SK-N-SH (cell line): ENCODE measurements at regions not wholly inside any gene's neighbourhood (a gene's known extent, or its start where the extent isn't known, plus 50 kb on each side); places are given as distances from the start of the nearest gene placed in this dataset.

Experiments
- CTCF ChIA-PET: fragments of 300-600, 350-600 bp; formaldehyde crosslinking; extraction: SDS; loops from one replicate; lab custom pipeline; 2021; lab: Yijun Ruan, JAX
- POLR2A ChIA-PET: fragments of 350-600 bp; sonication (Branson Sonifier 250); formaldehyde crosslinking; extraction: SDS; loops from one replicate; lab custom pipeline; 2020; ENCODE audit warnings: antibody characterized with exemption, inconsistent platforms; lab: Yijun Ruan, JAX
- DNase-seq: peaks from one replicate; pipeline ENCODE4 v3.0.0; 2012
- H2AFZ ChIP-seq: fragments of 200-600 bp; sonication (generic); 2 replicates; pipeline ENCODE4 v1.8.1; 2016; ENCODE audit warnings: antibody characterized with exemption, mild to moderate bottlenecking, low read depth
- H3F3A ChIP-seq: fragments of 200-600 bp; sonication (generic); replicated peaks from 2 replicates; pipeline ENCODE3; 2016; ENCODE audit warnings: antibody characterized with exemption, mild to moderate bottlenecking; ENCODE audit not compliant: insufficient read depth
- H3K27ac ChIP-seq, 2 experiments: fragments of 200-500 bp in 1 of 2; fragments of 200-600 bp in 1 of 2; sonication (Bioruptor generic) in 1 of 2; sonication (generic), shearing (Covaris generic) in 1 of 2; 2 replicates each; pipeline versions ENCODE4 v1.5.1 to v1.6.1; 2014 to 2016; ENCODE audit warnings: low read depth in 2 of 2, inconsistent platforms in 1 of 2, low read length in 1 of 2, mild to moderate bottlenecking in 1 of 2, mixed read lengths in 1 of 2
- H3K27me3 ChIP-seq: fragments of 200-600 bp; sonication (generic), shearing (Covaris generic); 2 replicates; pipeline ENCODE4 v1.6.1; 2016; ENCODE audit warnings: mixed run types; ENCODE audit not compliant: insufficient read depth
- H3K36me3 ChIP-seq, 2 experiments: fragments of 200-500 bp in 1 of 2; fragments of 200-600 bp in 1 of 2; sonication (Bioruptor generic) in 1 of 2; sonication (generic) in 1 of 2; replicated peaks in 1 of 2; 2 replicates each; pipeline versions ENCODE3 to v1.5.1; 2014 to 2016; ENCODE audit warnings: low read length in 1 of 2, mild to moderate bottlenecking in 1 of 2; ENCODE audit not compliant: insufficient read depth in 2 of 2, control insufficient read depth in 1 of 2
- H3K4me1 ChIP-seq, 2 experiments: fragments of 200-500 bp in 1 of 2; fragments of 200-600 bp in 1 of 2; sonication (Bioruptor generic) in 1 of 2; sonication (generic), shearing (Covaris generic) in 1 of 2; 2 replicates each; pipeline versions ENCODE4 v1.5.1 to v1.6.1; 2014 to 2016; ENCODE audit warnings: low read depth in 1 of 2, low read length in 1 of 2, mixed run types in 1 of 2; ENCODE audit not compliant: insufficient read depth in 2 of 2, control insufficient read depth in 1 of 2
- H3K4me2 ChIP-seq: fragments of 200-600 bp; sonication (generic), shearing (Covaris generic); 2 replicates; pipeline ENCODE4 v1.6.1; 2017; ENCODE audit warnings: mixed run types
- H3K4me3 ChIP-seq, 2 experiments: fragments of 200-500 bp in 1 of 2; fragments of 200-600 bp in 1 of 2; sonication (Bioruptor generic) in 1 of 2; sonication (generic), shearing (Covaris generic) in 1 of 2; 2 replicates each; pipeline versions ENCODE4 v1.5.1 to v1.8.1; 2014 to 2016; ENCODE audit warnings: low read depth in 2 of 2, inconsistent platforms in 1 of 2, low read length in 1 of 2, mild to moderate bottlenecking in 1 of 2, mixed read lengths in 1 of 2, moderate library complexity in 1 of 2
- H3K79me2 ChIP-seq: fragments of 200-600 bp; sonication (generic); 2 replicates; pipeline ENCODE4 v1.8.1; 2017; ENCODE audit warnings: mild to moderate bottlenecking; ENCODE audit not compliant: insufficient read depth
- H3K9ac ChIP-seq: fragments of 200-600 bp; sonication (generic); 2 replicates; pipeline ENCODE4 v1.6.1; 2017; ENCODE audit warnings: mixed run types
- H3K9me2 ChIP-seq: fragments of 200-600 bp; sonication (generic); 2 replicates; pipeline ENCODE4 v1.6.1; 2017; ENCODE audit warnings: mixed run types
- H3K9me3 ChIP-seq: fragments of 200-600 bp; sonication (generic); 2 replicates; pipeline ENCODE4 v1.6.1; 2017; ENCODE audit warnings: mixed run types, mild to moderate bottlenecking, moderate library complexity
- H4K20me1 ChIP-seq: fragments of 200-600 bp; sonication (generic); 2 replicates; pipeline ENCODE4 v1.6.1; 2017; ENCODE audit warnings: mild to moderate bottlenecking, mixed run types; ENCODE audit not compliant: insufficient read depth
- CHD2 ChIP-seq: fragments of 150-350 bp; IDR thresholded peaks from 2 replicates; pipeline ENCODE4 v1.6.1; 2018; ENCODE audit warnings: low read length; ENCODE audit not compliant: partially characterized antibody
- ELF1 ChIP-seq: IDR thresholded peaks from 2 replicates; pipeline ENCODE4 v1.4.0; 2012
- FOXJ3 ChIP-seq: sonication (generic); formaldehyde crosslinking; IDR thresholded peaks from 2 replicates; pipeline ENCODE4 v1.5.1; 2020; ENCODE audit warnings: mild to moderate bottlenecking, missing genetic modification reagents
- FOXM1 ChIP-seq: IDR thresholded peaks from 2 replicates; pipeline ENCODE4 v1.4.0; 2012; ENCODE audit warnings: low read depth, mild to moderate bottlenecking
- GATA2 ChIP-seq: sonication (generic); formaldehyde crosslinking; IDR thresholded peaks from 2 replicates; pipeline ENCODE4 v1.5.0; 2020; ENCODE audit warnings: mild to moderate bottlenecking, missing genetic modification reagents
- NFIC ChIP-seq: IDR thresholded peaks from 2 replicates; pipeline ENCODE4 v1.4.0; 2012; ENCODE audit warnings: borderline replicate concordance
- NRF1 ChIP-seq: IDR thresholded peaks from 2 replicates; pipeline ENCODE4 v1.6.1; 2012; ENCODE audit warnings: low read depth, mild to moderate bottlenecking, low read length
- RCOR1 ChIP-seq: fragments of 150-350 bp; IDR thresholded peaks from 2 replicates; pipeline ENCODE4 v1.6.1; 2017; ENCODE audit warnings: antibody characterized with exemption, low read length
- RFX5 ChIP-seq: IDR thresholded peaks from 2 replicates; pipeline ENCODE4 v1.6.1; 2012; ENCODE audit warnings: mild to moderate bottlenecking, improper control_type of control experiment, low read length
- RXRA ChIP-seq: IDR thresholded peaks from 2 replicates; pipeline ENCODE4 v1.4.0; 2012; ENCODE audit warnings: low read depth, mild to moderate bottlenecking, borderline replicate concordance
- SIN3A ChIP-seq: IDR thresholded peaks from 2 replicates; pipeline ENCODE4 v1.6.1; 2012; ENCODE audit warnings: low read depth, mild to moderate bottlenecking, low read length, moderate library complexity, borderline replicate concordance
- SMC3 ChIP-seq: IDR thresholded peaks from 2 replicates; pipeline ENCODE4 v1.6.1; 2012; ENCODE audit warnings: low read depth, low read length, improper control_type of control experiment
- TAF1 ChIP-seq: IDR thresholded peaks from 2 replicates; pipeline ENCODE4 v1.6.1; 2012; ENCODE audit warnings: low read depth, mild to moderate bottlenecking, low read length, moderate library complexity, borderline replicate concordance
- TCF12 ChIP-seq: IDR thresholded peaks from 2 replicates; pipeline ENCODE4 v1.4.0; 2012
- WGBS: methylation state at CpG from one replicate; pipeline ENCODE4 v1.1.6; 2017; ENCODE audit warnings: low lambda C conversion rate; 5-methylcytosine and 5-hydroxymethylcytosine counted together
- TF ChIP-seq, protein P1 (sequence below): fragments of 200-600 bp; sonication (generic); IDR thresholded peaks from 2 replicates; pipeline ENCODE4 v1.6.1; 2017; ENCODE audit warnings: antibody characterized with exemption, mild to moderate bottlenecking, moderate library complexity

DNA sequence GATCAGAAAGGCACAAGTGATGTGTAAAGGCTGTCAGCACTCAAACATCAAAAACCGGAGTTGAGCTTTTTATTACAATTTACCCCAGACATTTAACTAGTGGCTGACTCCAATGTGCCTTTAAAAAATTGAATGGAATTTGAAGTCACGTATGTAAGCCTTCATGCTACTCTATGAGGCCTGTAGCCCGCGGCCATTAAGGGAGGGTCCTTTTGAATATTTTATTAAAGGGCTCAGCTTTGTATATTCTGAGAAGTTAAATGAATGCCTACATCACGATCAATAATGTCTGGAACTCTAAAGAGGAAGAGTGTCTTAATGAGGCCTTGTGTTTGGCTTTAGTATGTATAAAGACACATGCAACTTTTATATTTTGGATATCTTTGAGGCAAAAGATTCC is 916.6 kb upstream of the CELF2 start:
- no peak overlapping the region for H3K9ac ChIP-seq
- H2AFZ ChIP-seq = no peak overlapping the region
- no peaks in the 10 kb centered on the region for H3K9me2 ChIP-seq
- no peaks in the 10 kb centered on the region; the same call in 1 of the 2 replicates for H3K9me3 ChIP-seq
- no peaks in the 10 kb centered on the region for H3K79me2 ChIP-seq
- no peak for TF ChIP-seq RFX5
- no peak for TF ChIP-seq GATA2 (CRISPR knock-in tag)
- no peak for TF ChIP-seq NRF1
- no peak for TF ChIP-seq TCF12
- no peak for TF ChIP-seq ELF1
- TF ChIP-seq, protein P1, sequence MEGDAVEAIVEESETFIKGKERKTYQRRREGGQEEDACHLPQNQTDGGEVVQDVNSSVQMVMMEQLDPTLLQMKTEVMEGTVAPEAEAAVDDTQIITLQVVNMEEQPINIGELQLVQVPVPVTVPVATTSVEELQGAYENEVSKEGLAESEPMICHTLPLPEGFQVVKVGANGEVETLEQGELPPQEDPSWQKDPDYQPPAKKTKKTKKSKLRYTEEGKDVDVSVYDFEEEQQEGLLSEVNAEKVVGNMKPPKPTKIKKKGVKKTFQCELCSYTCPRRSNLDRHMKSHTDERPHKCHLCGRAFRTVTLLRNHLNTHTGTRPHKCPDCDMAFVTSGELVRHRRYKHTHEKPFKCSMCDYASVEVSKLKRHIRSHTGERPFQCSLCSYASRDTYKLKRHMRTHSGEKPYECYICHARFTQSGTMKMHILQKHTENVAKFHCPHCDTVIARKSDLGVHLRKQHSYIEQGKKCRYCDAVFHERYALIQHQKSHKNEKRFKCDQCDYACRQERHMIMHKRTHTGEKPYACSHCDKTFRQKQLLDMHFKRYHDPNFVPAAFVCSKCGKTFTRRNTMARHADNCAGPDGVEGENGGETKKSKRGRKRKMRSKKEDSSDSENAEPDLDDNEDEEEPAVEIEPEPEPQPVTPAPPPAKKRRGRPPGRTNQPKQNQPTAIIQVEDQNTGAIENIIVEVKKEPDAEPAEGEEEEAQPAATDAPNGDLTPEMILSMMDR = no peak
- TF ChIP-seq FOXM1 = no peak
- no peak for TF ChIP-seq CHD2
- TF ChIP-seq RXRA = no peak
- no peak for TF ChIP-seq SMC3
- no peak for TF ChIP-seq TAF1
- no peak for TF ChIP-seq FOXJ3 (CRISPR knock-in tag)
- TF ChIP-seq, all 33 proteins: peak for 0
- DNase-seq = no peak
- no peaks in the 10 kb centered on the region for H4K20me1 ChIP-seq
- POLR2A ChIA-PET = no interaction called here
- no peaks in the 10 kb centered on the region for H3K27me3 ChIP-seq
- no peaks in the 10 kb centered on the region for H3F3A ChIP-seq
- no peaks in the 10 kb centered on the region for H3K4me1 ChIP-seq
- WGBS = 24% methylated on average over 5 of the region's 5 CpGs
- no peak overlapping the region for H3K4me3 ChIP-seq
- no peaks in the 10 kb centered on the region for H3K36me3 ChIP-seq
- no peak overlapping the region for H3K4me2 ChIP-seq
- CTCF ChIA-PET = interaction anchor here (0.6 kb wide), 1 partner anchor 40 kb away, joined by 3 read pairs; no protein-coding TSS in a partner anchor
- H3K27ac ChIP-seq = no peak overlapping the region

DNA sequence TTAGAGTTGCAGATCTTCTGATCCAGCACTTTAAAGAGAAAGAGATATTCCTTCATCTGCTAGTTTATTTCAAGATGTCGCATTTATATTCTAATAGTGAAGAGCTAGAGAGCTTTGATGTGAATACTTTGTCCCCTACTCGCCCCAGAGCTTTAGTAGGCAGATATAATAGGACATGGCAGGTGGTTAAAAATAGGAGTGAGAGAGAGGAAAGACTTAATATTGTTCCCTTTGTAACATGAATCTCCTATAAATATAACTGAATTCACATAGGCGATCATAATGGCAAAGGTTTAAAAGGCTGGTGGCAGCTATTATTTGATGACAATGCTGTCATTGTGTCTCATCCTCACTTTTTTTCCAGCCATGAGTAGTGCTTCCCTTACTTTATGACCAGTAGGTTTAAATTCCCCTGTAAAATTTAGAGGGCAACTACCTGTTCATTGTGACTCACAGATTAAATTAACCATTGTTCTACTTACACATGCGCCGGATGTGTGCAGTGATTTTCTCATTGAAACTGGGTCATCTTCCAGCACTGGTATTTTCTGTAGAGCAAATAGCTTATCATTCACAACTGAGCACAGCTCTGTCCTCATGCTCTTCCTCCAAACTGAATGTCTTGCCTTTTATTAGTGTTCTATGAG is 906.7 kb upstream of the CELF2 start:
- H4K20me1 ChIP-seq = no peaks in the 10 kb centered on the region
- no peak overlapping the region for H3K27ac ChIP-seq
- ChIA-PET CTCF (no interaction called here), POLR2A (no interaction called here)
- no peaks in the 10 kb centered on the region for H3K79me2 ChIP-seq
- TF ChIP-seq RCOR1 (no peak), SIN3A (no peak), FOXM1 (no peak), NFIC (no peak)
- no peak overlapping the region for H3K9ac ChIP-seq
- no peaks in the 10 kb centered on the region for H3F3A ChIP-seq
- WGBS = 61% methylated on average over 5 of the region's 5 CpGs
- DNase-seq = no peak
- no peak overlapping the region for H2AFZ ChIP-seq
- 0 out of 2 replicates have a peak, but pooled peaks cover 5% of the 10 kb centered on the region for H3K9me3 ChIP-seq
- H3K9me2 ChIP-seq = no peaks in the 10 kb centered on the region
- no peaks in the 10 kb centered on the region for H3K27me3 ChIP-seq
- no peak overlapping the region for H3K4me3 ChIP-seq
- no peaks in the 10 kb centered on the region for H3K4me1 ChIP-seq
- no peak overlapping the region for H3K4me2 ChIP-seq
- H3K36me3 ChIP-seq = no peaks in the 10 kb centered on the region
